GM19452 (cell line): ENCODE measurements at regions not wholly inside any gene's neighbourhood (a gene's known extent, or its start where the extent isn't known, plus 50 kb on each side); places are given as distances from the start of the nearest gene placed in this dataset.
A peak's percentile ranks its signal among the peaks of the same experiment; 100 is the strongest.

Source experiments
- ATAC-seq: cut with Tn5 transposase; IDR thresholded peaks from one replicate; pipeline ENCODE4 v1.9.1; 2021; ENCODE audit not compliant: unreplicated experiment

DNA sequence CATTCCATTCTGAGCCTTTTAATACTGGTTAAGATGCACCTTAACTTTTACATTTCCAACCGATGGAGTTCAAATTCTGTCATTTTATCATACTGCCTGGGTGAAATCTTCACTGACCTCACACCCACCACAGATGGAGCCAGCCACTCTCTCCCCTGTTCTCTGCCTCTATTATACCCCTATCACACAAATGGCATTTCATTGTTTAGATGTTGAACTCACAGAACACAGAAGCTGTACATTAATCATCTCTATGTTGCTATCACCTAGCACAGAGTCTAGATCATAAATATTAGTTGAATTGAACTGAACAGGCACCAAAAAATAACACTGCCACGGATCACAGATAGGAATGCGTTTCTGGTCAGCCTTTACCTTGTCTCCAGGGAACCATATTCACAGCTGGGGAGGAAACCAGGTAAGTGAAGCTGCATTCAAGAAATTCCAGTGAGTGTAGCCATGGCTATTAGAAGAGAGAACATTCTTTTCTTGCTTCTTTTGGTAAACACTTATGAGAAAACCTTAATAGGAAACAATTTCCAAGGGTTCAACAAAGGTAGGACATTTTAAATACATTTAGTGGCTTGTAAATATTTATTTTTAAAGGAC lies 194.9 kb upstream of the RMST start:
- ATAC-seq = no peak

DNA sequence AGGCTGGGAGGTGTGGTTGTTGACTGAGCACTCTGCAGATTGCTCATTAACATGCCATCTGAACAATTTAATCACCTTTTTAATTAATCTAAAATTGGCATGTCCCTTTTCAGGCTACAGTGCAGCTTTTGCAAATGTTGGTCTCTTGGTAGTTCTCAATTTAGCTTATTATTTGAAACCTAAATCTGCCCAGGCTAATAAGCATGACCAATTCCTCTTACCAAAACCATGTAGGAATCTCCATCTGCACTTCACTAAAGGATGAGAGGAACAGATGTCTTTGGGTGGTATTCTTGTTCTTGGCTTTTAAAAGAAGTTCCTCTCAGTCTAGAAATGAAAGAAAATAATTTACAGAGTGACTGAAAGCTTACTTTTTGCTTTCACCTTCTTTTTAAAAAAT lies 190.1 kb upstream of the RMST start:
- ATAC-seq = no peak

GRCh38 chr12:97274386-97274785 lies 188.2 kb upstream of the RMST start:
- ATAC-seq = no peak

- no peak for ATAC-seq
Measured at GRCh38 chr12:97275256-97275655, 187.3 kb upstream of the RMST start.

DNA sequence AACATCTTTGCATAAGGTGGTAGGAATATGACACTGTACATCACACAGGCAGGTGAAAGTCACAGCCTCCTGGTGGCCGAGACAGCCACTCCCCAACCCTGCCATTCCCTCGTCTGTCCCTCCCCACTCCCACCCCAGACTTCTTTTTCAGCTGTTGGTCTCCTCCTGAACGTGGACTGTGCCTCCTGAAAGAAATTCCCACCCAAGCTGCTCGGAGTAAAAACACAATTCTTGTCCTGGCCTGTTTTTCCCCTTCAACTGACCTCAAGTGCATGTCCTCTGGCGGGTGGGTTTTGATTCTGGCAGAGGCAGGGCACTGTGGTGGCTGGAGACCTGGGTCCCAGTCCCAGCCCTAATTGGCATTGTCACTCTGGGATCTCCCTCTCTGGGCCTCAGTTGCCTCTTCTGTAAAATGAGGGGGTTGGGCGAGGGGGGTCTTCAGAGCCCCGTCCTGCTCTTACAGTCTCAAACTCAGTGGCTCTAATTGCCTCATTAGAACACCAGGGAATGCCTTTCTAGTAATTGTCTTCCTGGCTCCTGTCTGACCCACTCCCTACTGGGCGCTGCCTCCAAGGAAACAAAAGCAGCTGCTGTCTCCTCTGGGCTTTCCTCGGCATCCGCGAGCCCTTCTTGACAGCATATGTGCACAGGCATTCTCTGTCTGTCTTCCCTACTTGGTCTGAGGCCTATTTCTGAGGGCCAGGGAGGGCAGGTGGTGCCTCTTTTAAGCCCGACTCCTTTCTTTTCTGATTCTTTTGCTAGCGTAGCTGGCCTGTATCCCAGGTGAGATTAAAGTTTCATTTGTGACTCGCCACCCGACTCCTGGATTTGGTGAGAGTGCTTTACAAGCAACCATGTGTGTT lies 186.6 kb upstream of the RMST start:
- ATAC-seq = no peak

- ATAC-seq = no peak
Measured at GRCh38 chr12:97276661-97277429, 185.8 kb upstream of the RMST start.

GRCh38 chr12:97283297-97283696 lies 179.3 kb upstream of the RMST start:
- no peak for ATAC-seq

DNA sequence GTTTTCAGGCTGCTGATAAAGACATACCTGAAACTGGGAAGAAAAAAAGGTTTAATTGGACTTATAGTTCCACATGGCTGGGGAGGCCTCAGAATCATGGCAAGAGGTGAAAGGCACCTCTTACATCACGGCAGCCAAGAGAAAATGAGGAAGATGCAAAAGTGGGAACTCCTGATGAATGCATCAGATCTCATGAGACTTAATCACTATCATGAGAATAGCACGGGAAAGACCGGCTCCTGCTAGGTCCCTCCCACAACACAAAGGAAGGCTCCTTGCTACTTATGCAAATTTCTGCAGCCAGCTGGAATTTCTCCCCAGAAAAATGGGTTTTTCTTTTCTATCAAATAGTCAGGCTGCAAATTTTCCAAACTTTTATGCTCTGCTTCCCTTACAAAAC lies 174.1 kb upstream of the RMST start:
- ATAC-seq = no peak

GRCh38 chr12:97292588-97292987 lies 170.0 kb upstream of the RMST start:
- ATAC-seq = no peak

- no peak for ATAC-seq
Measured at GRCh38 chr12:97293541-97293940, 169.1 kb upstream of the RMST start.

DNA sequence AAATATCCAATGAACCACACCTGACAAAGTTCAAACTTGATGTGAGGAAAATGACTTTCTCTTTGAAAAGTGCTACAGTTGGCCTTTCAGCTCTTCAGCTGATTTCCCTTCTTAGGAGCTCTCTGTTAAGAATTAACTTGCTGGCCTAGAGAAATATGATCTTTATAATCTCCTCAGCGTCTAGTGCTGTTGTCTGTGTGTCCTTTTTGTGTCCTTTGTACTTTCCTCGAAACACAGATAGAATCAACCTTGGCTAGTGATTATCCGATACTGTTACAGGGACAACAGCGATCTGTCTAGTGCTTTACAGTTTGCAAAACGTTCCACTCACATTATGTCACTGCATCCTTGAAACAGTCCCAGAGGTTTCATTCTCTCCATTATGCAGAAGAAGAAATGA lies 162.8 kb upstream of the RMST start:
- no peak for ATAC-seq

- ATAC-seq = no peak
Measured at GRCh38 chr12:97300431-97300830, 162.2 kb upstream of the RMST start.

DNA sequence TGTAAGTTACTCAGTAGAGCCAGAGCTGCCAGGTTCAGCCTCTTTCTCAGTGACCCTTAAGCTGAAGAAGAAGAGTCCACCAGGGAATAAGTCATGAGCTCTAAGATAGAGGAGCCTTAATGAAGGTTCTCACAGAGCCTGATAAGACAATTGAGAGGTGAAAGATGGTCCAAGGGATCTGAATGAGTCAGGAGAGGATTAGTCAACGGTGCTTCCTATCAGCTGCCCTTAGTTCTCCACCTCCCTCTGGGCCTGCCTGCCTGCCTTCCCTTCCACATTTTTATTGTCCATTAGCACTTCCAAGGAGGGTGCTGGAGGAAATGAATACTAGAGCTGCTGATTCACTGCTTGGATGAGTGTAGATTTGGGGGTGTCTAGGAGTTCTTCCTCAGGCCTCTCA lies 161.7 kb upstream of the RMST start:
- no peak for ATAC-seq

GRCh38 chr12:97301576-97301975 lies 161.0 kb upstream of the RMST start:
- ATAC-seq = no peak

- ATAC-seq = no peak
Measured at GRCh38 chr12:97305651-97306050, 157.0 kb upstream of the RMST start.

DNA sequence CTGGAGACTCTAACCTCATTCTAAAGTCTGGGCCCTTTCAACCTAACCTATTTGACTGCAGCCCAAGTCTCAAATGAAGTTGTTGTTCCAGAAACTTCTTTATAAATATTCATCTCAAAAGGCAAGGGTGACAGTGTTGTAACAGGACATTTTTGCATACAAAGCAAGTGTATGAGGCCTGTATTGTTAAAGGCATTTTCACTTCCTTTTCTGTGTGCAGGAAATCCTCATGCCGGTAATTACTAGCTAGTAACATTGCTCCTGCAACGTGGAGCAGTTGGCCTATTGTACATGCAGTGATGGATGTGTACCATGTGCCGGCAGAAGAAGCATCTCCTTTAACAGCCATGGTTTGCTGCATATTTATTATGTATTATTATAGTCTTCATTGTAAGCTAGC lies 156.5 kb upstream of the RMST start:
- peak; percentile 87 for ATAC-seq

DNA sequence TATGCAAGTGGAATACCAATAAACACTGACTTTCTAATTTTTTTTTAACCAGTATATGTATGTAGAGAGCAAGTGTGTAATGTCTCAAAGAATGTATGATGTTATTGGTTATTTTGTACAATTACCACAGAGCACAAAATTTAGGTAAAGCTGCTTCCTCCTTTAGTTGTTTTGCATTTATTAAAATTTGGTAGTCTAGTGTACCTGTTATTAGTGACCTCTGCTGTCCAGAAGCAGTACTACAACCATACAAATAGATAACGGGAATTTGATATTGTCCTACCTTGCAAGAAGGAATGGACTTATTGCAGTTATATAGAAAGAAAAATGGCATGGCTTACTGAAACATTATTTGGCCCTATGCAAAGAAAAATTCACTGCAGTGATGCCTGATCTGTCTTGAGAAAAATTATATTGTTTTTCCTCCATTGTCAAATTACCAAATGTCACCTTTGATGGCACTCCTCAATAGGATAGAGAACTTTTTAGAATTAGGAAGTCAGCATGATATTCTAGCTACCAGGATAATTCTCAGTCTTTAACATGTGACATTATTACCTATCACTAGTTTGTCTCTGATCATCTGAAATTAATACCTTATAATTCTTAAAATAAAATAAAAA lies 153.9 kb upstream of the RMST start:
- no peak for ATAC-seq

- no peak for ATAC-seq
Measured at GRCh38 chr12:97309921-97310320, 152.7 kb upstream of the RMST start.

DNA sequence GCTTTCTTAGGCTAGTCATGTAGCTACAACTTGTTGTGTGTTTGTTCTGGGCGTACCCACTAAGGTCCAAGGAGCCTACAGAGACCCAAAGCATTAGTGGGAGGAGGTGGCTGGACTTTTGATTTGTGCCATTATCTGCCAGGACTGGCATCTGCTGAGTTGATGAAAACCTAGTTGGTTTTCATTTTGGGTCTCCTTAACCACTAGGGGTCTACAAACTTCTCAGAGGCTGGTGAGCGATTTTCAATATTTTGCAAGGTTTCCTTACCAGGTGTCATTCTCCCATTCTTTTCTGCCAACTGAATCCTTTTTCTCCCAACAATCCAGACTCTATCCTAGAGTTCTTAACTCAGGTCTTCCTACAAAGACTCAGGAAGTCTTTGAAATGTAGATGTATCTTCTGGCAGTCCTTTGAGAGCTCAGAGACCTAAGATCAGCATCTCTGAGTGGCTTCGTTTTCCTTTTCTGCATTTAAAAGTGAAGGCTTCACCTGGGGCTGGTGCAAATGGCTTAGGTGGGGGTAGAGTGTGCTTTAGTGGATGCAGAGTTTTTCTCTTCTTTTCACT lies 150.0 kb upstream of the RMST start:
- ATAC-seq = no peak

DNA sequence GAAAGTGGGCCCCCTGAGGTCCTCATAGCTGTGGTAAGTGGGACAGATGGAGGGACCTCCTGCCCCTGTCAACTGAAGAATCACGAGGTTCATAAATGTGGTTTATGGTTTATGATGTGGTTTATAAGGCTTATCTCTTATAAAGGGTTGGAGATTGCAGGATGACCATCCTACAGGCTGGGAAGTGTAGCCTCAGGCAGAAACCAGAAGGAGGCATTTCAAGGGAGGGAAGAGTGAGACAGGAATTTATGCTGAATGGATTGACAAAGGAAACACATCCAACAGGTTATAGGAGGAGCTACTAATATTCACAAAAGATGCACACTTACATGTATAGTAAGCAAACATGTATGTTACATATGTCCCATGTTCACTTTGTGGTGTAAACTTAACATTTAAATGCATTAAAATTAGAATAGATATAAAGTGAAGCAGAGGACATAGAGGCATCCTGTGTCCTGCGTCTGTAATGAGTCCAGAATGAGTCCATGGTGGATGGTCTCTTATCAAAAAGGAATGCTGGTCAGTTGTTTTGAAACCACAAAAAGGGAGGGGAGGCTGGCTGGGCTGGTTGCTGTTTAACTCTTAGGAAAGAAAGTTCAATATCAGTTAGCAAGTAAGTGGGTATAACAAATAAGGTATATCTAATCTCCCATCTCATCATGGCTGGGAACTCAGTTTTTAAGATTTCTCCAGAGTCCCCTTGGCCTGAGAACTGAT lies 149.0 kb upstream of the RMST start:
- ATAC-seq = no peak

DNA sequence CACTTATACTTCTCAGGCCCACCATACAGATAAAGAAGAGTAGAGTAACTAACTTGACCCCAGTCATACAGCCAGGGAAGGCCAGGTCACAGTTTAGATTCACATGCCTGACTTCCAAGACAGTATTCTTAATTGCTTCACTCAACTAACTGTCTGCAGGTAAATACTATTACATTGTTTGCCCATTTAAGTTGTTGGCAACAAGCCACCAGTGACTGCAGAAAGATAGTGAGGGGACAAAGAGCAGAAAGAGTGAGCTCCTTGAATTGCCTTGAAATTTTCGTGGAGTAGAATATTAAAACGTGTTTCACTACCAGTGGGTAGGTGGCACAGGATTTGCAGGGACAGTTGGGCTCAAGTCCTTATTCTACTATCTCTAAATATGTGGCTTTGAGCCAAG lies 146.3 kb upstream of the RMST start:
- no peak for ATAC-seq
